HepG2 (cell line): ENCODE measurements at regions not wholly inside any gene's neighbourhood (a gene's known extent, or its start where the extent isn't known, plus 50 kb on each side); places are given as distances from the start of the nearest gene placed in this dataset.

ENCODE experiments used
- ATAC-seq: fragments of 200-7000 bp; cut with Tn5 transposase; 3 replicates; pipeline ENCODE4 v1.9.1; 2020; ENCODE audit warnings: mild to moderate bottlenecking, moderate library complexity
- BruUV-seq: library from RNA; stranded (reverse); fragments of 400-500 nt; replicated peaks from 2 replicates; lab custom pipeline; 2021; lab: Mats Ljungman, UMichigan
- CTCF ChIA-PET: fragments of 300-600 bp; formaldehyde crosslinking; extraction: SDS; loops from one replicate; lab custom pipeline; 2021; ENCODE audit warnings: low total read pairs, inconsistent platforms, low intra/inter-chr PET ratio; lab: Yijun Ruan, JAX
- POLR2A ChIA-PET: fragments of 350-600 bp; sonication (Branson Sonifier 250); formaldehyde crosslinking; loops from one replicate; lab custom pipeline; 2020; ENCODE audit warnings: antibody characterized with exemption, inconsistent platforms; lab: Yijun Ruan, JAX
- DNase-seq: peaks from one replicate; pipeline ENCODE4 v3.0.0-alpha.2; 2015; ENCODE audit warnings: low spot score
- FAIRE-seq: peaks from 3 replicates; lab custom pipeline; 2011; peaks lifted over from hg19 to GRCh38; lab: Jason Lieb, UNC
- H2AFZ ChIP-seq: one replicate; pipeline ENCODE4 v1.6.1; 2011; ENCODE audit warnings: low read length, inconsistent platforms
- H3K27ac ChIP-seq: fragments of 300-600 bp; 3 replicates; pipeline ENCODE4 v1.8.0; 2011; ENCODE audit warnings: mixed run types, mild to moderate bottlenecking, mixed read lengths, low read length, inconsistent platforms; ENCODE audit not compliant: insufficient read depth; ENCODE audit errors: extremely low read length
- H3K27me3 ChIP-seq, 2 experiments: fragments of 200-600 bp in 1 of 2; 2 replicates in 1 of 2; 3 replicates in 1 of 2; pipeline versions ENCODE4 v1.6.0 to v1.8.0; 2011; ENCODE audit warnings: low read length in 2 of 2, mild to moderate bottlenecking in 2 of 2, moderate library complexity in 2 of 2, inconsistent platforms in 1 of 2; ENCODE audit not compliant: insufficient read depth in 2 of 2, control insufficient read depth in 1 of 2
- H3K36me3 ChIP-seq, 2 experiments: fragments of 200-600 bp in 1 of 2; replicated peaks in 1 of 2; 2 replicates in 1 of 2; 3 replicates in 1 of 2; pipeline versions ENCODE4 v1.5.1 to v1.8.0; 2011; ENCODE audit warnings: low read length in 2 of 2, inconsistent platforms in 1 of 2; ENCODE audit not compliant: insufficient read depth in 2 of 2, control insufficient read depth in 1 of 2
- H3K4me1 ChIP-seq: 2 replicates; pipeline ENCODE4 v1.5.1; 2012; ENCODE audit warnings: low read length, inconsistent platforms; ENCODE audit not compliant: insufficient read depth
- H3K4me2 ChIP-seq: 2 replicates; pipeline ENCODE4 v1.6.0; 2011; ENCODE audit warnings: low read depth, low read length, inconsistent platforms
- H3K4me3 ChIP-seq, 3 experiments: fragments of 200-600 bp in 1 of 3; sonication (generic), shearing (Covaris generic) in 1 of 3; replicated peaks in 1 of 3; 2 replicates each; pipeline ENCODE4 v1.5.1; 2011 to 2016; ENCODE audit warnings: low read length in 3 of 3, inconsistent platforms in 2 of 3, low read depth in 2 of 3, mild to moderate bottlenecking in 2 of 3, control low read depth in 1 of 3, mixed read lengths in 1 of 3; ENCODE audit not compliant: insufficient read depth in 1 of 3
- H3K79me2 ChIP-seq: one replicate; pipeline ENCODE4 v1.6.1; 2011; ENCODE audit warnings: low read length, inconsistent platforms; ENCODE audit not compliant: insufficient read depth
- H3K9ac ChIP-seq: 2 replicates; pipeline ENCODE4 v1.6.0; 2011; ENCODE audit warnings: mild to moderate bottlenecking, low read depth, low read length, inconsistent platforms; ENCODE audit not compliant: insufficient read depth
- H3K9me3 ChIP-seq: 2 replicates; pipeline ENCODE4 v1.5.1; 2012; ENCODE audit warnings: mild to moderate bottlenecking, low read length
- H4K20me1 ChIP-seq: 2 replicates; pipeline ENCODE4 v1.6.0; 2011; ENCODE audit warnings: inconsistent platforms, mild to moderate bottlenecking, low read length, moderate library complexity; ENCODE audit not compliant: insufficient read depth
- AGO2 ChIP-seq: fragments of 200-400 bp; formaldehyde crosslinking; optimal IDR thresholded peaks from 2 replicates; pipeline ENCODE3; 2017; ENCODE audit warnings: mild to moderate bottlenecking, low read depth, low read length, moderate library complexity
- MBD4 ChIP-seq: IDR thresholded peaks from 2 replicates; pipeline ENCODE4 v1.6.1; 2012; ENCODE audit warnings: low read length, inconsistent platforms, borderline replicate concordance
- NFKB2 ChIP-seq: sonication (generic); formaldehyde crosslinking; IDR thresholded peaks from 2 replicates; pipeline ENCODE4 v1.4.0; 2020; ENCODE audit warnings: missing genetic modification reagents, borderline replicate concordance
- WGBS: methylation state at CpG from one replicate; pipeline ENCODE4 v1.1.6; 2017; ENCODE audit warnings: low lambda C conversion rate; 5-methylcytosine and 5-hydroxymethylcytosine counted together
- in situ Hi-C: cut with HindIII; loops from 2 replicates; pipeline ENCODE4 v1.10.0; 2017; ENCODE audit warnings: low pct_unique_long_range_greater_than_20kb; ENCODE audit not compliant: extremely low pct_ligation_motif_present
- intact Hi-C: fragments of 100-400 bp; cut with micrococcal nuclease; formaldehyde crosslinking; loops from one replicate; pipeline ENCODE4 v1.10.0; 2022; ENCODE audit not compliant: unreplicated experiment
- TF ChIP-seq, protein P1 (sequence below): IDR thresholded peaks from 2 replicates; pipeline ENCODE4 v1.6.1; 2012; ENCODE audit warnings: low read depth, low read length, improper control_type of control experiment

DNA sequence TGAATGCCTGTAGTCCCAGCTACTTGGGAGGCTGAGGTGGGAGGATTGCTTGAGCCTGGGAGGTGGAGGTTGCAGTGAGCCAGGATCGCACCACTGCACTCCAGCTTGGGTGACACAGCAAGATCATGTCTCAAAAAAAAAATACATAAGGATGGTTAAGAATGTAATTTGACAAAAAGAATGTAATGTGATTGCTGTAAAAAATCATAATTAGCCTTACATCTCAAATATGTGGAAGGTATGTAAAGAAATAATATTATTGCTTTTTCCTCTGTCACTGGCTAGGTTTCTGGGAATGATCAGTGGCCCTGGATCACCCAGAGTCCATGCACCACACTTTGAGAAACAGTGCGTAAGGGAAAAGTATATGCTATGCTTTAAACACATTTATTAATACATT, 106.1 kb upstream of the C1GALT1C1 start:
- BruUV-seq = no TSS peak
- ChIA-PET POLR2A (no interaction called here), CTCF (no interaction called here)
- DNase-seq (no peak), ATAC-seq (no peak), FAIRE-seq (no peak)
- no peak overlapping the region for H3K4me2 ChIP-seq
- in situ Hi-C loops = no loop called here
- no peaks in the 10 kb centered on the region for H3K27me3 ChIP-seq
- H3K36me3 ChIP-seq = no peaks in the 10 kb centered on the region
- H3K4me1 ChIP-seq = peaks cover 7% of the 10 kb centered on the region; the same call in 1 of the 2 replicates
- H2AFZ ChIP-seq = no peak overlapping the region
- H3K9me3 ChIP-seq = no peaks in the 10 kb centered on the region
- no peak overlapping the region for H3K9ac ChIP-seq
- H3K79me2 ChIP-seq = no peaks in the 10 kb centered on the region
- intact Hi-C loops = no loop called here
- H4K20me1 ChIP-seq = no peaks in the 10 kb centered on the region
- no peak overlapping the region for H3K4me3 ChIP-seq
- TF ChIP-seq NFKB2 (CRISPR knock-in tag) (no peak), MBD4 (no peak)
- no peak overlapping the region for H3K27ac ChIP-seq
- WGBS = 100% methylated on average over 2 of the region's 2 CpGs

GRCh38 chrX:120732879-120733278, 103.0 kb upstream of the C1GALT1C1 start:
- Histone ChIP-seq H4K20me1 (no peaks in the 10 kb centered on the region), H3K9me3 (no peaks in the 10 kb centered on the region), H3K27me3 (no peaks in the 10 kb centered on the region), H3K79me2 (no peaks in the 10 kb centered on the region), H3K4me3 (no peak overlapping the region), H3K4me1 (no peaks in the 10 kb centered on the region), H2AFZ (no peak overlapping the region), H3K27ac (no peak overlapping the region), H3K9ac (no peak overlapping the region), H3K4me2 (no peak overlapping the region), H3K36me3 (no peaks in the 10 kb centered on the region)
- DNase-seq (no peak), FAIRE-seq (no peak), ATAC-seq (no peak)
- 99% methylated on average over 17 of the region's 33 CpGs for WGBS
- intact Hi-C loops = no loop called here
- BruUV-seq = no TSS peak
- POLR2A ChIA-PET = no interaction called here
- peak; percentile 43 for TF ChIP-seq AGO2
- TF ChIP-seq, protein P1, sequence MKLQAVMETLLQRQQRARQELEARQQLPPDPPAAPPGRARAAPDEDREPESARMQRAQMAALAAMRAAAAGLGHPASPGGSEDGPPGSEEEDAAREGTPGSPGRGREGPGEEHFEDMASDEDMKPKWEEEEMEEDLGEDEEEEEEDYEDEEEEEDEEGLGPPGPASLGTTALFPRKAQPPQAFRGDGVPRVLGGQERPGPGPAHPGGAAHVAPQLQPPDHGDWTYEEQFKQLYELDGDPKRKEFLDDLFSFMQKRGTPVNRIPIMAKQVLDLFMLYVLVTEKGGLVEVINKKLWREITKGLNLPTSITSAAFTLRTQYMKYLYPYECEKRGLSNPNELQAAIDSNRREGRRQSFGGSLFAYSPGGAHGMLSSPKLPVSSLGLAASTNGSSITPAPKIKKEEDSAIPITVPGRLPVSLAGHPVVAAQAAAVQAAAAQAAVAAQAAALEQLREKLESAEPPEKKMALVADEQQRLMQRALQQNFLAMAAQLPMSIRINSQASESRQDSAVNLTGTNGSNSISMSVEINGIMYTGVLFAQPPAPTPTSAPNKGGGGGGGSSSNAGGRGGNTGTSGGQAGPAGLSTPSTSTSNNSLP = no peak
- in situ Hi-C loops = no loop called here
- CTCF ChIA-PET = no interaction called here
